ENCODE measurements at regions not wholly inside any gene's neighbourhood (a gene's known extent, or its start where the extent isn't known, plus 50 kb on each side); places are given as distances from the start of the nearest gene placed in this dataset.

DNA sequence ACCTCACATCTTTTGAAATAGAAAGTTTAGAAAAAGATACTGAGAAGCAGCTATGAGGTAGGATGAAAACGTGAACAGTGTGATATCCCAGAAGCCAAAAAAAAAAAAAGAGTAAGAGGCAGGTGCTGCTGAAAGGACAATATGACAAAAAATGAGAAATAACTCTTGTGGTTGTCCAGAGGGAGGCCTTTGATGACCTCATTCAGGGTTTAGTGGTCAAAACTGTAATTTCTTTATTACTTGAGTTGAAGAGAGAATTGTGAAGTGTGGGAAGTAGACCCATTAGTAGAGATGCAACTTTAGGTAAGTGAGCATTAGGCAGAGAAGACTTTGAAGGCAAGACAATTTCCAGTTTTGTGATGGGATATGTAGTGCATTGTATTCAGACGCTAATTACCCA lies 1306.3 kb upstream of the ACO1 start:
- 0% methylated on average over 2 of the region's 2 CpGs for WGBS (ENCODE audit: insufficient coverage, insufficient replicate concordance, low lambda C conversion rate, missing lambda C conversion rate)
- no peak overlapping the region for H2AFZ ChIP-seq (ENCODE audit: control insufficient read depth, low read depth, low read length)
- DNase-seq (ENCODE audit: low read depth, low spot score) = no peak
- H3K4me2 ChIP-seq (ENCODE audit: control insufficient read depth, insufficient read depth) = no peak overlapping the region
- TF ChIP-seq RUNX3 (IDR thresholded peaks at IDR 0.05; ENCODE audit: low read length) = peak; percentile 68
- TF ChIP-seq, protein P1, sequence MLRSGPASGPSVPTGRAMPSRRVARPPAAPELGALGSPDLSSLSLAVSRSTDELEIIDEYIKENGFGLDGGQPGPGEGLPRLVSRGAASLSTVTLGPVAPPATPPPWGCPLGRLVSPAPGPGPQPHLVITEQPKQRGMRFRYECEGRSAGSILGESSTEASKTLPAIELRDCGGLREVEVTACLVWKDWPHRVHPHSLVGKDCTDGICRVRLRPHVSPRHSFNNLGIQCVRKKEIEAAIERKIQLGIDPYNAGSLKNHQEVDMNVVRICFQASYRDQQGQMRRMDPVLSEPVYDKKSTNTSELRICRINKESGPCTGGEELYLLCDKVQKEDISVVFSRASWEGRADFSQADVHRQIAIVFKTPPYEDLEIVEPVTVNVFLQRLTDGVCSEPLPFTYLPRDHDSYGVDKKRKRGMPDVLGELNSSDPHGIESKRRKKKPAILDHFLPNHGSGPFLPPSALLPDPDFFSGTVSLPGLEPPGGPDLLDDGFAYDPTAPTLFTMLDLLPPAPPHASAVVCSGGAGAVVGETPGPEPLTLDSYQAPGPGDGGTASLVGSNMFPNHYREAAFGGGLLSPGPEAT (IDR thresholded peaks at IDR 0.05; ENCODE audit: low read depth) = no peak
- TF ChIP-seq JUNB (IDR thresholded peaks at IDR 0.05) = peak; percentile 38; the same call in 1 of the 2 replicates
- TF ChIP-seq MYB (IDR thresholded peaks at IDR 0.05; ENCODE audit: borderline replicate concordance, low read depth, low read length) = no peak
- no peak overlapping the region for H3K4me3 ChIP-seq
- H4K20me1 ChIP-seq (ENCODE audit: control insufficient read depth, insufficient read depth) = no peaks in the 10 kb centered on the region
- peak; percentile 60 for ATAC-seq
- POLR2A ChIA-PET = no interaction called here
- no TSS peak for BruUV-seq (replicated peaks)
- in situ Hi-C loops (cut with MboI) = no loop called here
- RAD21 ChIA-PET (ENCODE audit: unreplicated experiment) = no interaction called here
- SMC1A ChIA-PET (ENCODE audit: uncharacterized antibody, unreplicated experiment) = no interaction called here
- no peaks in the 10 kb centered on the region for H3K4me1 ChIP-seq (ENCODE audit: control insufficient read depth, insufficient read depth, low read length)
- H3K9ac ChIP-seq (ENCODE audit: control insufficient read depth, insufficient read depth, low read length) = no peak overlapping the region
- CTCF ChIA-PET = no interaction called here
- no peaks in the 10 kb centered on the region for H3K9me3 ChIP-seq (replicated peaks; ENCODE audit: control insufficient read depth, insufficient read depth, low read length)
- intact Hi-C loops (cut with micrococcal nuclease; ENCODE audit: unreplicated experiment) = no loop called here
- no peak for FAIRE-seq
- no peaks in the 10 kb centered on the region for H3K36me3 ChIP-seq (ENCODE audit: control insufficient read depth in 2 of 2, insufficient read depth in 2 of 2, low read length in 1 of 2)
- H3K79me2 ChIP-seq (ENCODE audit: control insufficient read depth, insufficient read depth, low read length) = no peaks in the 10 kb centered on the region
- H3K27ac ChIP-seq (ENCODE audit: control insufficient read depth, insufficient read depth) = no peak overlapping the region
- H3K27me3 ChIP-seq (replicated peaks in 1 of 2; ENCODE audit: control insufficient read depth in 2 of 2, insufficient read depth in 2 of 2, low read length in 1 of 2) = no peaks in the 10 kb centered on the region; a peak in 1 of 4 replicates

DNA sequence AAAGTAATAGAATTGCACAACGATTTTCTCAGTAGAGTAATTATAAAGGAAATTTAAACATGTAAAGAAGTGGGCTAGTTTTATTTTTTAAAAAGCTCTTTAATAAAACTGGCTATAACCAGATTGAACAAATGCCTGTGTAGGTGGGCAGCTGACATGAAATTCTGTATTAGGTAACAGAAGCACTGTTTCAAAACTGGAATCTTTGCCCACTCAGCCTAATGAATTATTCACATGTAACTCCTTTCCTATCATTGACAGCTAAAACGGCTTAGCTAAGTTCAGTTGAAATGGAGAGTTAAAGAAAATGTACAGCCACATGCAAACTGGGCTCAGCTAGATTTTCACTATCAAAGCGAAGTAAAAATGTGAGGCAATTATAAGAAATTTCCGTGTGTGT lies 1300.1 kb upstream of the ACO1 start:
- FAIRE-seq (no peak), DNase-seq (ENCODE audit: low read depth, low spot score) (no peak), ATAC-seq (no peak)
- Histone ChIP-seq H3K27ac (ENCODE audit: control insufficient read depth, insufficient read depth) (no peak overlapping the region), H3K9ac (ENCODE audit: control insufficient read depth, insufficient read depth, low read length) (no peak overlapping the region), H3K4me2 (ENCODE audit: control insufficient read depth, insufficient read depth) (no peak overlapping the region), H3K79me2 (ENCODE audit: control insufficient read depth, insufficient read depth, low read length) (no peaks in the 10 kb centered on the region), H2AFZ (ENCODE audit: control insufficient read depth, low read depth, low read length) (no peak overlapping the region), H3K9me3 (replicated peaks; ENCODE audit: control insufficient read depth, insufficient read depth, low read length) (no peaks in the 10 kb centered on the region), H3K36me3 (ENCODE audit: control insufficient read depth in 2 of 2, insufficient read depth in 2 of 2, low read length in 1 of 2) (no peaks in the 10 kb centered on the region), H3K4me1 (ENCODE audit: control insufficient read depth, insufficient read depth, low read length) (no peaks in the 10 kb centered on the region), H3K27me3 (replicated peaks in 1 of 2; ENCODE audit: control insufficient read depth in 2 of 2, insufficient read depth in 2 of 2, low read length in 1 of 2) (no peaks in the 10 kb centered on the region; a peak in 1 of 4 replicates), H4K20me1 (ENCODE audit: control insufficient read depth, insufficient read depth) (no peaks in the 10 kb centered on the region), H3K4me3 (no peak overlapping the region)
- WGBS (ENCODE audit: insufficient coverage, insufficient replicate concordance, low lambda C conversion rate, missing lambda C conversion rate) = 8% methylated on average over 4 of the region's 4 CpGs
- CTCF ChIA-PET = no interaction called here
- intact Hi-C loops (cut with micrococcal nuclease; ENCODE audit: unreplicated experiment) = no loop called here
- SMC1A ChIA-PET (ENCODE audit: uncharacterized antibody, unreplicated experiment) = interaction anchor here (0.8 kb wide), 1 partner anchor 13 kb away, joined by 4 read pairs; no protein-coding TSS in a partner anchor
- no TSS peak for BruUV-seq (replicated peaks)
- POLR2A ChIA-PET = no interaction called here
- in situ Hi-C loops (cut with MboI) = no loop called here
- TF ChIP-seq ZNF384 (IDR thresholded peaks at IDR 0.05; ENCODE audit: borderline replicate concordance, low read depth, low read length) (no peak), MYC (IDR thresholded peaks at IDR 0.05; ENCODE audit: insufficient read depth, insufficient read length, insufficient replicate concordance, low read length, severe bottlenecking) (no peak), SREBF1 (IDR thresholded peaks at IDR 0.05; ENCODE audit: low read length) (no peak)
- TF ChIP-seq, protein P2, sequence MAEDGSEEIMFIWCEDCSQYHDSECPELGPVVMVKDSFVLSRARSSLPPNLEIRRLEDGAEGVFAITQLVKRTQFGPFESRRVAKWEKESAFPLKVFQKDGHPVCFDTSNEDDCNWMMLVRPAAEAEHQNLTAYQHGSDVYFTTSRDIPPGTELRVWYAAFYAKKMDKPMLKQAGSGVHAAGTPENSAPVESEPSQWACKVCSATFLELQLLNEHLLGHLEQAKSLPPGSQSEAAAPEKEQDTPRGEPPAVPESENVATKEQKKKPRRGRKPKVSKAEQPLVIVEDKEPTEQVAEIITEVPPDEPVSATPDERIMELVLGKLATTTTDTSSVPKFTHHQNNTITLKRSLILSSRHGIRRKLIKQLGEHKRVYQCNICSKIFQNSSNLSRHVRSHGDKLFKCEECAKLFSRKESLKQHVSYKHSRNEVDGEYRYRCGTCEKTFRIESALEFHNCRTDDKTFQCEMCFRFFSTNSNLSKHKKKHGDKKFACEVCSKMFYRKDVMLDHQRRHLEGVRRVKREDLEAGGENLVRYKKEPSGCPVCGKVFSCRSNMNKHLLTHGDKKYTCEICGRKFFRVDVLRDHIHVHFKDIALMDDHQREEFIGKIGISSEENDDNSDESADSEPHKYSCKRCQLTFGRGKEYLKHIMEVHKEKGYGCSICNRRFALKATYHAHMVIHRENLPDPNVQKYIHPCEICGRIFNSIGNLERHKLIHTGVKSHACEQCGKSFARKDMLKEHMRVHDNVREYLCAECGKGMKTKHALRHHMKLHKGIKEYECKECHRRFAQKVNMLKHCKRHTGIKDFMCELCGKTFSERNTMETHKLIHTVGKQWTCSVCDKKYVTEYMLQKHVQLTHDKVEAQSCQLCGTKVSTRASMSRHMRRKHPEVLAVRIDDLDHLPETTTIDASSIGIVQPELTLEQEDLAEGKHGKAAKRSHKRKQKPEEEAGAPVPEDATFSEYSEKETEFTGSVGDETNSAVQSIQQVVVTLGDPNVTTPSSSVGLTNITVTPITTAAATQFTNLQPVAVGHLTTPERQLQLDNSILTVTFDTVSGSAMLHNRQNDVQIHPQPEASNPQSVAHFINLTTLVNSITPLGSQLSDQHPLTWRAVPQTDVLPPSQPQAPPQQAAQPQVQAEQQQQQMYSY (CRISPR knock-in tag; IDR thresholded peaks at IDR 0.05) = no peak
- RAD21 ChIA-PET (ENCODE audit: unreplicated experiment) = no interaction called here
